Neural cell (in vitro differentiated cells): ENCODE measurements at regions not wholly inside any gene's neighbourhood (a gene's known extent, or its start where the extent isn't known, plus 50 kb on each side); places are given as distances from the start of the nearest gene placed in this dataset.

ENCODE experiments used
- H2AFZ ChIP-seq: fragments of 200-600, 300-800 bp; sonication (generic), shearing (Covaris generic); 2 replicates; pipeline ENCODE4 v1.6.0; 2014; ENCODE audit warnings: low read depth, mild to moderate bottlenecking, antibody characterized with exemption, low read length, moderate library complexity
- H3F3A ChIP-seq: fragments of 200-600 bp; shearing (Covaris generic); 2 replicates; pipeline ENCODE4 v1.6.1; 2016; ENCODE audit warnings: mild to moderate bottlenecking, moderate library complexity, mixed read lengths, antibody characterized with exemption, low read length; ENCODE audit not compliant: insufficient read depth, poor library complexity, severe bottlenecking
- H3K27ac ChIP-seq: fragments of 200-600, 300-800 bp; sonication (generic), shearing (Covaris generic); 2 replicates; pipeline ENCODE4 v1.5.1; 2014; ENCODE audit warnings: mild to moderate bottlenecking, low read length, moderate library complexity
- H3K27me3 ChIP-seq: fragments of 300-800, 200-600 bp; sonication (generic), shearing (Covaris generic); 2 replicates; pipeline ENCODE4 v1.6.0; 2014; ENCODE audit warnings: mild to moderate bottlenecking, low read depth, low read length, moderate library complexity; ENCODE audit not compliant: insufficient read depth
- H3K36me3 ChIP-seq: fragments of 300-800, 200-600 bp; sonication (generic), shearing (Covaris generic); 2 replicates; pipeline ENCODE4 v1.5.1; 2014; ENCODE audit warnings: mild to moderate bottlenecking, antibody characterized with exemption, low read length, moderate library complexity; ENCODE audit not compliant: insufficient read depth
- H3K4me2 ChIP-seq: fragments of 300-800, 200-600 bp; sonication (generic), shearing (Covaris generic); 2 replicates; pipeline ENCODE4 v1.6.0; 2014; ENCODE audit warnings: mild to moderate bottlenecking, low read length
- H3K4me3 ChIP-seq: fragments of 300-800, 200-600 bp; sonication (generic), shearing (Covaris generic); 2 replicates; pipeline ENCODE4 v1.5.1; 2014; ENCODE audit warnings: mild to moderate bottlenecking, low read length, moderate library complexity
- H3K79me2 ChIP-seq: fragments of 200-600 bp; shearing (Covaris generic); replicated peaks from 2 replicates; pipeline ENCODE4 v1.6.0; 2014; ENCODE audit warnings: mild to moderate bottlenecking, low read length, moderate library complexity; ENCODE audit not compliant: insufficient read depth
- H3K9ac ChIP-seq: fragments of 300-800, 200-600 bp; sonication (generic), shearing (Covaris generic); 2 replicates; pipeline ENCODE4 v1.6.1; 2016; ENCODE audit warnings: mild to moderate bottlenecking, low read length, mixed read lengths
- H3K9me2 ChIP-seq: fragments of 200-600 bp; shearing (Covaris generic); 2 replicates; pipeline ENCODE4 v1.6.1; 2016; ENCODE audit warnings: mild to moderate bottlenecking, low read length, mixed read lengths; ENCODE audit not compliant: insufficient read depth
- H3K9me3 ChIP-seq: fragments of 200-600, 300-800 bp; sonication (generic), shearing (Covaris generic); 2 replicates; pipeline ENCODE4 v1.6.1; 2016; ENCODE audit warnings: mild to moderate bottlenecking, mixed run types, low read length, moderate library complexity, mixed read lengths
- H4K20me1 ChIP-seq: fragments of 200-600 bp; shearing (Covaris generic); 2 replicates; pipeline ENCODE4 v1.6.1; 2016; ENCODE audit warnings: mild to moderate bottlenecking, mixed run types; ENCODE audit not compliant: insufficient read depth
- CTCF ChIP-seq: fragments of 450-650 bp; IDR thresholded peaks from 2 replicates; pipeline ENCODE4 v1.5.1; 2014; ENCODE audit warnings: antibody characterized with exemption, mild to moderate bottlenecking, moderate library complexity; ENCODE audit not compliant: poor library complexity, severe bottlenecking
- EP300 ChIP-seq: fragments of 450-650 bp; conservative IDR thresholded peaks from 2 replicates; pipeline ENCODE4 v1.6.1; 2014; ENCODE audit warnings: antibody characterized with exemption, mild to moderate bottlenecking, moderate library complexity; ENCODE audit not compliant: poor library complexity, severe bottlenecking
- EZH2 ChIP-seq: fragments of 200-600, 300-800 bp; shearing (Covaris generic), sonication (generic); IDR thresholded peaks from 2 replicates; pipeline ENCODE4 v1.6.1; 2014; ENCODE audit warnings: antibody characterized with exemption, low read length, borderline replicate concordance, mild to moderate bottlenecking; ENCODE audit not compliant: insufficient read depth, poor library complexity, severe bottlenecking
- MXI1 ChIP-seq: fragments of 450-650 bp; conservative IDR thresholded peaks from 2 replicates; pipeline ENCODE4 v1.6.1; 2014; ENCODE audit warnings: antibody characterized with exemption, mild to moderate bottlenecking; ENCODE audit not compliant: poor library complexity, severe bottlenecking
- POLR2AphosphoS5 ChIP-seq: IDR thresholded peaks from 2 replicates; pipeline ENCODE4 v1.6.1; 2012
- RAD21 ChIP-seq: fragments of 450-650 bp; conservative IDR thresholded peaks from 2 replicates; pipeline ENCODE4 v1.6.1; 2014; ENCODE audit warnings: antibody characterized with exemption, mild to moderate bottlenecking, moderate library complexity
- REST ChIP-seq: IDR thresholded peaks from 2 replicates; pipeline ENCODE4 v1.6.1; 2012; ENCODE audit warnings: borderline replicate concordance
- SMC3 ChIP-seq: fragments of 450-650 bp; conservative IDR thresholded peaks from 2 replicates; pipeline ENCODE4 v1.6.1; 2014; ENCODE audit warnings: antibody characterized with exemption, mild to moderate bottlenecking, moderate library complexity; ENCODE audit not compliant: poor library complexity
- TAF1 ChIP-seq: IDR thresholded peaks from 2 replicates; pipeline ENCODE4 v1.6.1; 2012; ENCODE audit warnings: low read depth

- Histone ChIP-seq H3K9me3 (no peaks in the 10 kb centered on the region), H4K20me1 (no peaks in the 10 kb centered on the region), H3K36me3 (no peaks in the 10 kb centered on the region), H3K4me2 (no peak overlapping the region), H3K79me2 (no peaks in the 10 kb centered on the region), H3K27me3 (no peaks in the 10 kb centered on the region), H3K4me3 (no peak overlapping the region), H3K9me2 (no peaks in the 10 kb centered on the region), H3K27ac (no peak overlapping the region), H3F3A (no peaks in the 10 kb centered on the region), H3K9ac (no peak overlapping the region), H2AFZ (no peak overlapping the region)
- TF ChIP-seq CTCF = no peak
- no peak for TF ChIP-seq EZH2
- no peak for TF ChIP-seq TAF1
- TF ChIP-seq RAD21 = no peak
- TF ChIP-seq MXI1 = no peak
Observed at GRCh38 chr11:26849036-26849435, 127.2 kb upstream of the SLC5A12 start.

GRCh38 chr11:26851291-26851690, 129.4 kb upstream of the SLC5A12 start:
- H2AFZ ChIP-seq = no peak overlapping the region
- no peaks in the 10 kb centered on the region for H3K27me3 ChIP-seq
- H3K4me2 ChIP-seq = no peak overlapping the region
- no peaks in the 10 kb centered on the region for H3K9me3 ChIP-seq
- TF ChIP-seq MXI1 (no peak), SMC3 (no peak), RAD21 (no peak)
- no peaks in the 10 kb centered on the region for H4K20me1 ChIP-seq
- H3K36me3 ChIP-seq = no peaks in the 10 kb centered on the region
- no peak overlapping the region for H3K4me3 ChIP-seq
- H3K9ac ChIP-seq = no peak overlapping the region
- no peaks in the 10 kb centered on the region for H3K9me2 ChIP-seq
- no peak overlapping the region for H3K27ac ChIP-seq
- H3K79me2 ChIP-seq = no peaks in the 10 kb centered on the region
- H3F3A ChIP-seq = no peaks in the 10 kb centered on the region

GRCh38 chr11:26851696-26852095, 129.8 kb upstream of the SLC5A12 start:
- H3K9me2 ChIP-seq = no peaks in the 10 kb centered on the region
- no peaks in the 10 kb centered on the region for H4K20me1 ChIP-seq
- no peak overlapping the region for H3K27ac ChIP-seq
- H3F3A ChIP-seq = no peaks in the 10 kb centered on the region
- no peak overlapping the region for H3K9ac ChIP-seq
- TF ChIP-seq TAF1 = no peak
- TF ChIP-seq CTCF = no peak
- no peak for TF ChIP-seq POLR2AphosphoS5
- TF ChIP-seq REST = no peak
- no peak for TF ChIP-seq MXI1
- no peak for TF ChIP-seq RAD21
- TF ChIP-seq EZH2 = no peak
- no peak for TF ChIP-seq EP300
- no peak for TF ChIP-seq SMC3
- no peaks in the 10 kb centered on the region for H3K36me3 ChIP-seq
- no peak overlapping the region for H3K4me3 ChIP-seq
- H3K4me2 ChIP-seq = no peak overlapping the region
- no peak overlapping the region for H2AFZ ChIP-seq
- no peaks in the 10 kb centered on the region for H3K79me2 ChIP-seq
- no peaks in the 10 kb centered on the region for H3K9me3 ChIP-seq
- H3K27me3 ChIP-seq = no peaks in the 10 kb centered on the region
